Choroid plexus epithelial cell (primary cell): ENCODE measurements at regions not wholly inside any gene's neighbourhood (a gene's known extent, or its start where the extent isn't known, plus 50 kb on each side); places are given as distances from the start of the nearest gene placed in this dataset.
A peak's percentile ranks its signal among the peaks of the same experiment; 100 is the strongest.

Source experiments
- DNase-seq: peaks from one replicate; pipeline ENCODE4 v3.0.0-alpha.2; 2010; ENCODE audit warnings: low read depth
- H3K4me3 ChIP-seq: 2 replicates; pipeline ENCODE4 v1.5.1; 2011; ENCODE audit warnings: low read depth, mild to moderate bottlenecking, control low read depth, low read length, moderate library complexity
- TF ChIP-seq, protein P1 (sequence below): conservative IDR thresholded peaks from 2 replicates; pipeline ENCODE4 v1.5.1; 2011; ENCODE audit warnings: low read depth, mild to moderate bottlenecking, control low read depth, inconsistent platforms, low read length, moderate library complexity

DNA sequence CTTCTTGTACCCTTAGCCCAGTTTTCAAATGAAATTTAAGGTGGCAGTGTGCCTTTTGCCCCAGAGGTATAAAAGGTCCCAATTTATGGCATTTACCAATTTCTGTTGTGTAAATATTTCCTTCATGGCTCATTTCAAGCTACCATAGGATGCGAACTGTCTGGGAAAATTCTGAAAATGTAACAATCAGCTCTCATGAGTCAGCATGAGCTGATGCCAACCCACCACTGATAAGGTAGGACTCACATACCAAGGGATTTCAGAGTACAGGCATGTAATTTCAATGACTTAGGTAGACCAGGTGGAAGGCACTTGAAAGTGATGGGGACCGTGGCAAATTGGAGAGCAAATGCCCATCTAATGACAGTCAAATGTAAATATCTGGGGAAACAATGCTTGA is 169.5 kb downstream of the TTC8 start:
- DNase-seq = peak; percentile 61
- no peak overlapping the region for H3K4me3 ChIP-seq
- TF ChIP-seq, protein P1, sequence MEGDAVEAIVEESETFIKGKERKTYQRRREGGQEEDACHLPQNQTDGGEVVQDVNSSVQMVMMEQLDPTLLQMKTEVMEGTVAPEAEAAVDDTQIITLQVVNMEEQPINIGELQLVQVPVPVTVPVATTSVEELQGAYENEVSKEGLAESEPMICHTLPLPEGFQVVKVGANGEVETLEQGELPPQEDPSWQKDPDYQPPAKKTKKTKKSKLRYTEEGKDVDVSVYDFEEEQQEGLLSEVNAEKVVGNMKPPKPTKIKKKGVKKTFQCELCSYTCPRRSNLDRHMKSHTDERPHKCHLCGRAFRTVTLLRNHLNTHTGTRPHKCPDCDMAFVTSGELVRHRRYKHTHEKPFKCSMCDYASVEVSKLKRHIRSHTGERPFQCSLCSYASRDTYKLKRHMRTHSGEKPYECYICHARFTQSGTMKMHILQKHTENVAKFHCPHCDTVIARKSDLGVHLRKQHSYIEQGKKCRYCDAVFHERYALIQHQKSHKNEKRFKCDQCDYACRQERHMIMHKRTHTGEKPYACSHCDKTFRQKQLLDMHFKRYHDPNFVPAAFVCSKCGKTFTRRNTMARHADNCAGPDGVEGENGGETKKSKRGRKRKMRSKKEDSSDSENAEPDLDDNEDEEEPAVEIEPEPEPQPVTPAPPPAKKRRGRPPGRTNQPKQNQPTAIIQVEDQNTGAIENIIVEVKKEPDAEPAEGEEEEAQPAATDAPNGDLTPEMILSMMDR = no peak

DNA sequence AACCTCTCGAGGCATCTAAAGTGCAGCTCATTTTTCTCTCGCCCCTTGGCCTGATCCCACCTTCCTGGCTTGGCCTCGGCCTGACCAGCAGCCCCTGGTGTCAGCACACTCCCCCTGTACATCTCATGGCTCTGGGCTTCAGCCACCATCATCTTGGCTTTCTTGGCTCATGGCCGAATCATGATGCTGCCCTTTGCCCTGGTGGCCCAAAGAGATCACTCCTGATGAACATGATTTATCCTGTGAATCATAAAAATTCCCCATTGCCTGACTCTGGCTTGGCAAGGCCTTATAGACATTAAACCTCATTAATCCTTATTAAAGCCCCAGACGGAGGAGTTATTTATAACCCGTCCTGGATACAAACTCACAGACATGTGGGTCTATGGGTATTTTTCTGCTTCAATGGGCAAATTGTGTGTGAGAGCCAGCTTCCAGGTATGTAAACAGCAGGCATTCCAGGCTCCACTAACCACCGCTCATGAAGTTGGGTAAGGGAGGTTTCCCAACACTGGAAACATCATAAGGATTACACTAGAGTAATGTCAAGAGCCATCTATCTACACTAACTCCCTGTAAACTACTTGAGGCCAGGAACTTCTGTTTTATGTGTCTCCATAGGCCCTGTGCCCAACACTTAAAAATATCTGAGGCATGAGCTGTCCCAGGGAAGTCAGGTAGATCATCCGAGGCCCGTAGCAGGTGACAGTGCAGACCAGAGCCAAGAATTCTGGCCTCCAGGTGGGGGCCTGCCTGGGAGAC is 171.2 kb downstream of the TTC8 start:
- DNase-seq = peak; percentile 65
- H3K4me3 ChIP-seq = no peak overlapping the region
- TF ChIP-seq, protein P1 = no peak

DNA sequence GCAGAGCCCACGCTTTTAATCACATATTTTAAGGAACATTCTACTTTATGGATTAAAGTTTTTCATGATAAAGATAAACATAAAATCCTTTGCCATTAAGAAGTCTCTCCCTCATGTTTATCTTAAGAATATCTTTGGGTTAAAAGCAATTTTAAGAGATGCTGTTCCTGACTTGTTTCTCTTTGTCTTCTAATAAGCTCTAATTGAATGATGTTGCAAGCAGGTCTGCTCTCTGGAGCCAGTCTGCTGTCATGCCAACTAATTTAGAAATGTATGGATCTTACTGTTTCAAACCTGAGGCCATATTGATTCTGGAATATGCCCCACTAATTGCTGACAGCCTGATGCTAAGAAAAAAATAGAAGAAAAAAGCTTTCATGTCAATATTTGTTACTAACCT is 173.6 kb downstream of the TTC8 start:
- H3K4me3 ChIP-seq = no peak overlapping the region
- DNase-seq = no peak
- TF ChIP-seq, protein P1 = no peak

DNA sequence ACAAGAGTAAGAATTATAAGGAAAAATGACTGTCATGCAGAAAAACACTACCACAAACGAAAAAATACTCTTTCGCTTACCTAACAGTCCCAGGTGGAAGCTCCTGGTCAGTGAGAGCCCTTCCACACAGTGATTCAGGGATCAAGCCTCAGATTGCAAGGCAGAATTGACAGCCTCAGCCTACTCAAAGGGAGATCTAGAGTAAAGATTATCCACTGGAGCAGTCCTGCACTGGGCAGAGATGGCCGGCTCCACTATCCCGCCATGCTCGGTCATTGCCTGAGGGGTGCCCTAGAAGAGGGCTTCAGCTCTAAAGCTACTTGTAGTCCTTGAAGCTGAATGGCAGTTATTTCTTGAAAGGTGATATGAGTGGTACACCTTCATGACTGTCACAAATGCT is 174.7 kb downstream of the TTC8 start:
- DNase-seq = no peak
- TF ChIP-seq, protein P1 = no peak
- H3K4me3 ChIP-seq = no peak overlapping the region

DNA sequence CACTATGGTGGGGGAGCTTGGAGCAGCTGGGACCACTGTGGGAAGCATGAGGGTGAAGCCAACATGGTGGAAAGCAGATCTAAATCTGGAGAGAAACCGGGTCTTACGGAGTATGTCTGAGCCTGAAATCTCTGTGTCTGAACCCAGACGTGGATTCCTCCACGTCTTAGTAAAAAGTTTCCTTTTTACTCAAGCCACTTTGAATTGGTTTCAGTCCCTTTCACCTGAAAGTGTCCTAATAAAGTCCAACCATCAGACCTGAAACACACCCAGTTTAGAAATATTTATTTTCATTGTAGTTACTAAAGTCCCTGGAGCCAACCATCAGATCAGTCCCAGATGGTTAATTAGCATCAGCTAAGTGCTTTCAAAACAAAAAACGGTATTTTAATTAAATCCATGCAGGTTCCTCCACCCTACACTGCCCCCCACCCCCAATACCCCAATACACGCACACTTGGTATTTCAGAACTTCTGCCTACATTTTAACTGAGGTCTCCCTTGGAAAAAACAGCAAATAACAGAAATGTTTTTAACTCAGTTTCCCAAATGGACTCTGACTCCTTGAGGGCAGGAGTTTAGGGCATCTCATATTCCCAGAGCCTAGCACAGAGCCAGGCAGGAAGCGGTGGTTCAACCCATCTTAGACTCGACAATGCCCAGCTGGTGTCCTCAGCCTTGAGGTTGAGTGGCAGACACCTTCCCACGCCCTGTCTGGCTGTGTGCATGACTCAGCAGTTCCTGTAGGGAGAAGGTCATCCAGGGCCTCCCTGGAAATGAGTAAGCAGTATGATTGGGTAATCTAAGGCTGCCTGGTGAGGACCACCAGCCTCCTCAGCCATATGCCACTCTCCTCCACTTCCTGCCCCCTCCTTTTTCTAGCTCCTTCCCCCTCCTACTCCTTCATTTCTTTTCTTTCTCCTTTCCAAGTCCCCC is 175.8 kb downstream of the TTC8 start:
- peak; percentile 98 for DNase-seq
- TF ChIP-seq, protein P1 = no peak
- H3K4me3 ChIP-seq = no peak overlapping the region

DNA sequence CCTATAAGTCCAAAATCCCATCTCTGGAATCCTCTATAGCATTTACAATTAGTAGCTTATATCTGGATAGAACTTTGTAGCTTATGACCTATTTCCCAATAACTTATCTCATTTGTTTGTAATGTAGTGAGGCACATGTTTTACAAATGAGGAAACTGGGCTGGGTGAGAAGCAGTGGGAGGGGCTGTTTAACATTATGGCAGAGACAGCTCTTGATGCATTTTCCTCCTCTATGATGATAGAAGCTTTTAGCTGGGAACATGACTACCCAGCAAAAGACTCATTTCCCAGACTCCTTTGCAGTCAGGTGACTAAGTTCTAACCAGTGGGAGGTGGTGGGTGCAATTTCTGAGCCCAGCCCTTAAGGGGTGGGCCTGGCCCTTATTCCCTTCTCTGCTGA is 179.7 kb downstream of the TTC8 start:
- DNase-seq = peak; percentile 66
- no peak overlapping the region for H3K4me3 ChIP-seq
- TF ChIP-seq, protein P1 = no peak

DNA sequence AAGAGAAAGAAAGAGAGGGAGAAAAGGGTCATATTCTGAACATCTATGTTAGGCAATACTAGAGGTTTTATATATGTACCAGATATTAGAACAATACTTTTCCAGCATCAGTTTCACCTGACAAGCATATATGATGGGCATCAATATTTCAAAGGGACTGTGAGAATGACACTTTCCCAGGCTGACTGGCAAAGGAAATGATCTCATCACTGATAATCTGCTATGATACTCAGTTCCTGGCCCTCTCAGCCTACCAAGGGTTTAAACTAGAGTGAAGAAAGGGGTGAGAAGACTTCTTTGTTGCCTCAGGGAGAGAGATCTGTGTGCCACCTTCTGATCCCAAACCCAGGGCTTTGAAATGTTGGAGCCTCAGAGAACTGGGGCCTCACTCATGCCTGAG is 183.5 kb downstream of the TTC8 start:
- H3K4me3 ChIP-seq = no peak overlapping the region
- no peak for DNase-seq
- TF ChIP-seq, protein P1 = no peak
